Subcutaneous abdominal adipose tissue (tissue), 5 donors: ENCODE measurements at regions not wholly inside any gene's neighbourhood (a gene's known extent, or its start where the extent isn't known, plus 50 kb on each side); places are given as distances from the start of the nearest gene placed in this dataset.

Source experiments
- H3K27ac ChIP-seq: one replicate; pipeline ENCODE4 v1.7.0; 2013; ENCODE audit warnings: low read depth, mild to moderate bottlenecking, inconsistent platforms, low read length, moderate library complexity
- H3K27me3 ChIP-seq, 5 donors: one replicate each; pipeline ENCODE4 v1.7.0; 2013; ENCODE audit warnings: low read length in 5 of 5, inconsistent platforms in 1 of 5; ENCODE audit not compliant: control insufficient read depth in 5 of 5, insufficient read depth in 4 of 5
- H3K36me3 ChIP-seq, 5 donors: one replicate each; pipeline ENCODE4 v1.7.0; 2013; ENCODE audit warnings: low read length in 5 of 5; ENCODE audit not compliant: control insufficient read depth in 5 of 5, insufficient read depth in 5 of 5
- H3K4me1 ChIP-seq, 5 donors: one replicate each; pipeline ENCODE4 v1.7.0; 2013; ENCODE audit warnings: low read length in 5 of 5, mild to moderate bottlenecking in 3 of 5, moderate library complexity in 1 of 5; ENCODE audit not compliant: control insufficient read depth in 5 of 5, insufficient read depth in 5 of 5
- H3K4me3 ChIP-seq, 5 donors: one replicate each; pipeline ENCODE4 v1.7.0; 2013; ENCODE audit warnings: low read length in 5 of 5, low read depth in 1 of 5
- H3K9ac ChIP-seq, 5 donors: one replicate each; pipeline ENCODE4 v1.7.0; 2013; ENCODE audit warnings: low read length in 5 of 5, mild to moderate bottlenecking in 4 of 5, moderate library complexity in 3 of 5
- H3K9me3 ChIP-seq, 5 donors: one replicate each; pipeline ENCODE4 v1.7.0; 2013; ENCODE audit warnings: low read length in 5 of 5; ENCODE audit not compliant: control insufficient read depth in 5 of 5
- donor health status: healthy.
- donor health status: healthy.
- donor health status: healthy.
- donor health status: healthy.
- donor health status: healthy.

- H3K4me3 ChIP-seq, result no peak overlapping the region
- no peaks in the 10 kb centered on the region for H3K36me3 ChIP-seq
- H3K9me3 ChIP-seq, result peaks cover 6 to 27% (median 16%) of the 10 kb centered on the region in 5 donors
- no peak overlapping the region for H3K27ac ChIP-seq
- H3K9ac ChIP-seq, result no peak overlapping the region
- no peaks in the 10 kb centered on the region for H3K4me1 ChIP-seq
- no peaks in the 10 kb centered on the region for H3K27me3 ChIP-seq
Observed at GRCh38 chr16:60720060-60720459, 1316.2 kb downstream of the CDH8 start.

- Histone ChIP-seq H3K9ac (no peak overlapping the region), H3K36me3 (no peaks in the 10 kb centered on the region), H3K27ac (no peak overlapping the region), H3K4me3 (no peak overlapping the region), H3K4me1 (no peaks in the 10 kb centered on the region), H3K27me3 (no peaks in the 10 kb centered on the region), H3K9me3 (peaks cover 6 to 27% (median 16%) of the 10 kb centered on the region in 5 donors)
Observed at GRCh38 chr16:60717808-60718207, 1318.4 kb downstream of the CDH8 start.

DNA sequence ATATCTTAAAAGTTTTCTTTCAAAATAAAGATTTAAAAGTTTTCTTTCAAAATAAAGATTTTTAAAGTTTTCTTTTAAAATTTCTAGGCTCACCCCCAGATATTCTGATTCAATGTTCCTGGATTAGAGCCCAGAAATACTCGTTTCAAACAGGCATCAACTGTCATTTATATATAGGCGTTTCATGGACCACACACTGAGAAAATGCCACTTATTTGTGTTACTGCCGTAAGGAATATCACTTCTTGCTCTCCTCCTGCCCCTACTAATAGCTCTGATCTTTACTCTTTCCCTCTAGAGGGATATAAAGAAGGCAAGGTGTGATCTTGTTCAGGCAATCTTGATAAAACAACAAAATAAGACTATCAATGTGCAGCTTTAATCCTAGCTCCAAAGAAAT lies 1324.1 kb downstream of the CDH8 start:
- no peaks in the 10 kb centered on the region for H3K4me1 ChIP-seq
- H3K27ac ChIP-seq, result no peak overlapping the region
- H3K36me3 ChIP-seq, result no peaks in the 10 kb centered on the region
- no peak overlapping the region for H3K4me3 ChIP-seq
- H3K9me3 ChIP-seq, result no peaks in the 10 kb centered on the region
- no peaks in the 10 kb centered on the region for H3K27me3 ChIP-seq
- H3K9ac ChIP-seq, result no peak overlapping the region

DNA sequence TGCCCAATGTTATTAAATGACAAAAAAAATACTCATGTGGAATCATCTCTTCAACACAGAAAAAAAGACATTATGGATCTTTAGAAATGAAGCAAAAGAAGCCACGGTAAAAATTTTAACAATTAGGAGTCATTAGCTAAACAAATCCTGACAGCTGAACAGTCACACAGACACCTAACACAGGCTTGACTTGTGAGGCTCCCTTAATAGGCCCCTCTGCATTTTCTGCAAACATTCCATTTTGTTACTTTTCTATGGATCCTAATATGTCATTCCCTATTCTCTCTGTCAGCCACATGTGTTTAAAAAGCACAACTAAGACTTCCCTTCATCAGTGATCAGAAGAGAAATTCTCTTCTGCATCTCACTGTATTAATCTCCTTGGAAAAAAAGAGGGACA lies 1331.5 kb downstream of the CDH8 start:
- H3K36me3 ChIP-seq, result no peaks in the 10 kb centered on the region
- no peak overlapping the region for H3K9ac ChIP-seq
- H3K9me3 ChIP-seq, result peaks cover 0 to 3% (median 0%) of the 10 kb centered on the region in 5 donors
- no peaks in the 10 kb centered on the region for H3K4me1 ChIP-seq
- H3K27me3 ChIP-seq, result no peaks in the 10 kb centered on the region
- H3K4me3 ChIP-seq, result no peak overlapping the region
- no peak overlapping the region for H3K27ac ChIP-seq

DNA sequence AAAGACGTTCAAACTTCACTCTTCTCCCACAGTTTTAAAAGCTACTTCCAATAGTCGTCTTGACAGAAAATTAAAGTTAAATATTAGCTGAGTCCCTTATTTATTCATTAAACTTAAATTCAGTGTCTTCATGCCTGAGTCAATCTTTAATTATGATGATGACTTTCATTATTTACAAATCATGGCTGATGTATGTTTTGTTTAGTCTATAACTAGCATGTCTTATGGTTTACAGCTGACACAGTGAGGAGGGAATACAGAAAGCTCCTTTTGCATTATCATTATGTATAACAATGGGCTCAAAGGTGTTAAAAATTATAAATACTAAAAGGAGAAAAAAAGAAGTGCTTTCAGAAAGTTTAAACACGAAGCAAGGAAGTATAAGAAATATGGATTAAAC lies 1333.1 kb downstream of the CDH8 start:
- Histone ChIP-seq H3K9me3 (peaks cover 0 to 3% (median 0%) of the 10 kb centered on the region in 5 donors), H3K4me3 (no peak overlapping the region), H3K27ac (no peak overlapping the region), H3K4me1 (no peaks in the 10 kb centered on the region), H3K9ac (no peak overlapping the region), H3K27me3 (no peaks in the 10 kb centered on the region), H3K36me3 (no peaks in the 10 kb centered on the region)

- no peak overlapping the region for H3K9ac ChIP-seq
- H3K27ac ChIP-seq, result no peak overlapping the region
- H3K4me1 ChIP-seq, result no peaks in the 10 kb centered on the region
Observed at GRCh38 chr16:60686824-60687223, 1349.4 kb downstream of the CDH8 start.

DNA sequence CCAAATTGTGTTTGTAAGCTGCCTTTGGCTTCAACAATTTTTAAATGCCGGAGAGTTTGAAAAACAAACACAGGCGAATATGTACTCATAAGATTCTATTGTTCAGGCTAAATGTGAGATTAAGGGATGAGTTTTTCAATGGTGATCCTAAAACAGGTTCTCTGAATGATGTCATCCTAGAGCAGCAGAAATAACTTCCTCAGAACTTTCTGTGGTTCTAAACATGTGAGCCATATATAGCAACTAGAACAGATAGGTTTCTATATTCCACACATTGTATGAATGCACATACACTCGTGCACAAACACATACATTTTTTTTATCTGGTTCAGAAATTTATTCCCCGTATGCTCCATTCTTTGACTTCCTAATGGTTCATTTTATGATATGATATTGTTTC lies 1352.2 kb downstream of the CDH8 start:
- Histone ChIP-seq H3K36me3 (no peaks in the 10 kb centered on the region), H3K27ac (no peak overlapping the region), H3K9ac (no peak overlapping the region), H3K4me1 (no peaks in the 10 kb centered on the region), H3K9me3 (peaks cover 0 to 2% (median 0%) of the 10 kb centered on the region in 5 donors), H3K4me3 (no peak overlapping the region), H3K27me3 (no peaks in the 10 kb centered on the region)

More at GRCh38 chr16:60686824-60687223, 1349.4 kb downstream of the CDH8 start:
- H3K4me3 ChIP-seq, result no peak overlapping the region
- H3K36me3 ChIP-seq, result no peaks in the 10 kb centered on the region
- H3K27me3 ChIP-seq, result no peaks in the 10 kb centered on the region
- H3K9me3 ChIP-seq, result peaks cover 0 to 6% (median 0%) of the 10 kb centered on the region in 5 donors

- no peak overlapping the region for H3K4me3 ChIP-seq
- H3K27me3 ChIP-seq, result no peaks in the 10 kb centered on the region
- no peak overlapping the region for H3K27ac ChIP-seq
- no peaks in the 10 kb centered on the region for H3K36me3 ChIP-seq
- no peak overlapping the region for H3K9ac ChIP-seq
- no peaks in the 10 kb centered on the region for H3K9me3 ChIP-seq
- H3K4me1 ChIP-seq, result no peaks in the 10 kb centered on the region
Observed at GRCh38 chr16:60682219-60682618, 1354.0 kb downstream of the CDH8 start.

- Histone ChIP-seq H3K27ac (no peak overlapping the region), H3K4me3 (no peak overlapping the region), H3K36me3 (no peaks in the 10 kb centered on the region), H3K9ac (no peak overlapping the region), H3K4me1 (no peaks in the 10 kb centered on the region), H3K9me3 (no peaks in the 10 kb centered on the region), H3K27me3 (no peaks in the 10 kb centered on the region)
Observed at GRCh38 chr16:60681043-60681442, 1355.2 kb downstream of the CDH8 start.

DNA sequence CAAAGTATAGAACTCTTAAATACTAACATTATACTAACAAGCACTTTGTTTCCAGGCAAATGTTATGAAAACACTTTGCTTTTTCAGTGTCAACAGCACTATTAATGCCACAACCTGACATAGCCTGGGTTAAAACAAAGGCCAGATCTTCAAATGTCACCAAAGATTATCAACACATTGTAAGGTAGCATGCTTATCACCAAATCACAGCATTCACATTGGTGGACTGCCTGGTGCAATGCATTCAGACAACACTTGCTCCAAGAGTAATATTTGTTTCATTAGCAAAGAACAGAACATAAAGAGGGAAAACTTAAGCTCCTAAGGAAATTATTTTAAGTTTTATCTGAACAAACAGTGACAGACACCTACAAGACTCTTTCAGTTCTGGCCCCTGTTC lies 1361.2 kb downstream of the CDH8 start:
- Histone ChIP-seq H3K36me3 (no peaks in the 10 kb centered on the region), H3K9me3 (no peaks in the 10 kb centered on the region), H3K9ac (no peak overlapping the region), H3K4me1 (no peaks in the 10 kb centered on the region), H3K27ac (no peak overlapping the region), H3K4me3 (no peak overlapping the region), H3K27me3 (no peaks in the 10 kb centered on the region)

DNA sequence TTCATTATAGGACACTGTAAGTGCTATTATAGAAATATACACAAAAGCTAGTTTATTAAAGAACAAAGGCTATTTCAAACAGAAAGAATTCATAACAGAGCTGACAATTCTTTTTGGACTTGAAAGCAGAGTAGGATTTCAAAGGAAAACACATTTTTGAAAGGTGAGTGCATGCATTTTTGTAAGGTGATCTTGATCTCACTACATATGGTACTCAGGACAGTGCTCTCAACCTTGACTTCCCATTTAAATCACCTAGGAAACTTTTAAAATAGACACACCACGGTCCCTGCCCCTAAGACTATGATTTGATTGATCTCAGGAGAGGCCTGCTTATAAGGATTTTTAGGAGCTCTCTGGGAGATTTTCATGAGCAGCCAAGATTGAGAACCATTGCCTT lies 1362.0 kb downstream of the CDH8 start:
- no peak overlapping the region for H3K4me3 ChIP-seq
- H3K9me3 ChIP-seq, result no peaks in the 10 kb centered on the region
- no peaks in the 10 kb centered on the region for H3K36me3 ChIP-seq
- H3K27ac ChIP-seq, result no peak overlapping the region
- no peaks in the 10 kb centered on the region for H3K27me3 ChIP-seq
- H3K4me1 ChIP-seq, result no peaks in the 10 kb centered on the region
- no peak overlapping the region for H3K9ac ChIP-seq
